IgD-negative memory B cell (primary cell): ENCODE measurements at regions not wholly inside any gene's neighbourhood (a gene's known extent, or its start where the extent isn't known, plus 50 kb on each side); places are given as distances from the start of the nearest gene placed in this dataset.
A peak's percentile ranks its signal among the peaks of the same experiment; 100 is the strongest.

ENCODE experiments used
- H3K27ac Mint-ChIP-seq, 3 donors: one replicate each; pipeline ENCODE4 v1.8.0; 2020 to 2022; ENCODE audit warnings: mild to moderate bottlenecking in 3 of 3, mixed read lengths in 3 of 3, moderate library complexity in 1 of 3
- H3K27me3 Mint-ChIP-seq: one replicate; pipeline ENCODE4 v1.8.0; 2021; ENCODE audit warnings: mixed read lengths
- H3K36me3 Mint-ChIP-seq: one replicate; pipeline ENCODE4 v1.8.0; 2020; ENCODE audit warnings: mild to moderate bottlenecking, mixed read lengths
- H3K4me1 Mint-ChIP-seq, 3 donors: one replicate each; pipeline ENCODE4 v1.8.0; 2020 to 2022; ENCODE audit warnings: mixed read lengths in 3 of 3, mild to moderate bottlenecking in 1 of 3
- H3K4me3 Mint-ChIP-seq, 4 donors: one replicate each; pipeline ENCODE4 v1.8.0; 2020 to 2022; ENCODE audit warnings: mild to moderate bottlenecking in 4 of 4, mixed read lengths in 4 of 4, moderate library complexity in 3 of 4
- H3K9me3 Mint-ChIP-seq, 3 donors: one replicate each; pipeline ENCODE4 v1.8.0; 2020 to 2021; ENCODE audit warnings: mixed read lengths in 3 of 3, mild to moderate bottlenecking in 1 of 3

GRCh38 chr10:117884093-117884492 lies 162.6 kb downstream of the RAB11FIP2 start:
- no peaks in the 10 kb centered on the region for H3K4me1 Mint-ChIP-seq
- H3K4me3 Mint-ChIP-seq, result no peak overlapping the region
- H3K27ac Mint-ChIP-seq, result no peak overlapping the region
- peaks cover 0 to 4% (median 1%) of the 10 kb centered on the region in 3 donors for H3K9me3 Mint-ChIP-seq
- peaks cover 3% of the 10 kb centered on the region for H3K27me3 Mint-ChIP-seq
- no peaks in the 10 kb centered on the region for H3K36me3 Mint-ChIP-seq

GRCh38 chr10:117884592-117884991 lies 162.1 kb downstream of the RAB11FIP2 start:
- no peak overlapping the region for H3K27ac Mint-ChIP-seq
- no peaks in the 10 kb centered on the region for H3K36me3 Mint-ChIP-seq
- peaks cover 3% of the 10 kb centered on the region for H3K27me3 Mint-ChIP-seq
- no peaks in the 10 kb centered on the region for H3K4me1 Mint-ChIP-seq
- peaks cover 0 to 4% (median 1%) of the 10 kb centered on the region in 3 donors for H3K9me3 Mint-ChIP-seq
- no peak overlapping the region for H3K4me3 Mint-ChIP-seq

GRCh38 chr10:117885206-117885829 lies 161.4 kb downstream of the RAB11FIP2 start:
- no peak overlapping the region for H3K27ac Mint-ChIP-seq
- no peaks in the 10 kb centered on the region for H3K36me3 Mint-ChIP-seq
- H3K9me3 Mint-ChIP-seq, result peaks cover 0 to 4% (median 1%) of the 10 kb centered on the region in 3 donors
- no peaks in the 10 kb centered on the region for H3K4me1 Mint-ChIP-seq
- H3K4me3 Mint-ChIP-seq, result no peak overlapping the region
- peaks cover 3% of the 10 kb centered on the region for H3K27me3 Mint-ChIP-seq

- H3K36me3 Mint-ChIP-seq, result no peaks in the 10 kb centered on the region
- H3K27me3 Mint-ChIP-seq, result peaks cover 2% of the 10 kb centered on the region
- no peak overlapping the region for H3K4me3 Mint-ChIP-seq
- no peak overlapping the region for H3K27ac Mint-ChIP-seq
- H3K9me3 Mint-ChIP-seq, result peaks cover 0 to 4% (median 1%) of the 10 kb centered on the region in 3 donors
- H3K4me1 Mint-ChIP-seq, result no peaks in the 10 kb centered on the region
These were observed 160.0 kb downstream of the RAB11FIP2 start for GRCh38 chr10:117886766-117887165.

- Mint-ChIP-seq H3K4me3 (no peak overlapping the region), H3K4me1 (no peaks in the 10 kb centered on the region), H3K27ac (peak overlapping the region in 1 of 3 donors; percentile 3), H3K36me3 (no peaks in the 10 kb centered on the region), H3K9me3 (peaks cover 0 to 4% (median 1%) of the 10 kb centered on the region in 3 donors), H3K27me3 (peaks cover 2% of the 10 kb centered on the region)
These were observed 157.1 kb downstream of the RAB11FIP2 start for GRCh38 chr10:117889664-117890063.

GRCh38 chr10:117892681-117893220 lies 154.0 kb downstream of the RAB11FIP2 start:
- Mint-ChIP-seq H3K27ac (no peak overlapping the region), H3K36me3 (no peaks in the 10 kb centered on the region), H3K4me1 (peaks cover 0 to 2% (median 0%) of the 10 kb centered on the region in 3 donors), H3K4me3 (no peak overlapping the region), H3K9me3 (peaks cover 1 to 3% (median 1%) of the 10 kb centered on the region in 3 donors), H3K27me3 (no peaks in the 10 kb centered on the region)

- Mint-ChIP-seq H3K4me3 (no peak overlapping the region), H3K27ac (peak overlapping the region in 1 of 3 donors; percentile 31), H3K36me3 (no peaks in the 10 kb centered on the region), H3K27me3 (no peaks in the 10 kb centered on the region), H3K9me3 (peaks cover 0 to 3% (median 0%) of the 10 kb centered on the region in 3 donors), H3K4me1 (peaks cover 0 to 2% (median 0%) of the 10 kb centered on the region in 3 donors)
These were observed 152.4 kb downstream of the RAB11FIP2 start for GRCh38 chr10:117894339-117894738.

- H3K9me3 Mint-ChIP-seq, result peaks cover 0 to 3% (median 0%) of the 10 kb centered on the region in 3 donors
- H3K4me3 Mint-ChIP-seq, result no peak overlapping the region
- H3K27me3 Mint-ChIP-seq, result no peaks in the 10 kb centered on the region
- H3K36me3 Mint-ChIP-seq, result peaks cover 1% of the 10 kb centered on the region
- H3K4me1 Mint-ChIP-seq, result peaks cover 0 to 2% (median 0%) of the 10 kb centered on the region in 3 donors
- H3K27ac Mint-ChIP-seq, result no peak overlapping the region
These were observed 150.2 kb downstream of the RAB11FIP2 start for GRCh38 chr10:117896517-117896916.

GRCh38 chr10:117899181-117899683 lies 147.5 kb downstream of the RAB11FIP2 start:
- Mint-ChIP-seq H3K4me3 (no peak overlapping the region), H3K27ac (no peak overlapping the region), H3K4me1 (peaks cover 0 to 2% (median 0%) of the 10 kb centered on the region in 3 donors), H3K36me3 (peaks cover 1% of the 10 kb centered on the region), H3K9me3 (peaks cover 0 to 6% (median 2%) of the 10 kb centered on the region in 3 donors), H3K27me3 (peaks cover 5% of the 10 kb centered on the region)

- H3K4me1 Mint-ChIP-seq, result peaks cover 0 to 2% (median 0%) of the 10 kb centered on the region in 3 donors
- H3K27me3 Mint-ChIP-seq, result peaks cover 5% of the 10 kb centered on the region
- H3K4me3 Mint-ChIP-seq, result no peak overlapping the region
- H3K27ac Mint-ChIP-seq, result no peak overlapping the region
- H3K9me3 Mint-ChIP-seq, result peaks cover 0 to 6% (median 2%) of the 10 kb centered on the region in 3 donors
- H3K36me3 Mint-ChIP-seq, result peaks cover 3% of the 10 kb centered on the region
These were observed 146.5 kb downstream of the RAB11FIP2 start for GRCh38 chr10:117900280-117900679.

- no peak overlapping the region for H3K4me3 Mint-ChIP-seq
- peaks cover 0 to 3% (median 2%) of the 10 kb centered on the region in 3 donors for H3K9me3 Mint-ChIP-seq
- H3K36me3 Mint-ChIP-seq, result peaks cover 3% of the 10 kb centered on the region
- H3K27ac Mint-ChIP-seq, result no peak overlapping the region
- no peaks in the 10 kb centered on the region for H3K4me1 Mint-ChIP-seq
- peaks cover 9% of the 10 kb centered on the region for H3K27me3 Mint-ChIP-seq
These were observed 142.9 kb downstream of the RAB11FIP2 start for GRCh38 chr10:117903854-117904253.

- Mint-ChIP-seq H3K27me3 (peaks cover 11% of the 10 kb centered on the region), H3K4me1 (no peaks in the 10 kb centered on the region), H3K9me3 (peaks cover 0 to 3% (median 2%) of the 10 kb centered on the region in 3 donors), H3K27ac (peak overlapping the region in 1 of 3 donors; percentile 81), H3K36me3 (peaks cover 2% of the 10 kb centered on the region), H3K4me3 (no peak overlapping the region)
These were observed 141.3 kb downstream of the RAB11FIP2 start for GRCh38 chr10:117905404-117905803.

- H3K27ac Mint-ChIP-seq, result no peak overlapping the region
- H3K4me1 Mint-ChIP-seq, result no peaks in the 10 kb centered on the region
- H3K9me3 Mint-ChIP-seq, result no peaks in the 10 kb centered on the region
These were observed 135.1 kb downstream of the RAB11FIP2 start for GRCh38 chr10:117911684-117912083.

GRCh38 chr10:117914334-117914733 lies 132.4 kb downstream of the RAB11FIP2 start:
- no peak overlapping the region for H3K4me3 Mint-ChIP-seq
- H3K27ac Mint-ChIP-seq, result no peak overlapping the region
- H3K27me3 Mint-ChIP-seq, result peaks cover 11% of the 10 kb centered on the region
- no peaks in the 10 kb centered on the region for H3K4me1 Mint-ChIP-seq
- H3K36me3 Mint-ChIP-seq, result peaks cover 5% of the 10 kb centered on the region
- no peaks in the 10 kb centered on the region for H3K9me3 Mint-ChIP-seq

More at GRCh38 chr10:117911684-117912083, 135.1 kb downstream of the RAB11FIP2 start:
- Mint-ChIP-seq H3K36me3 (peaks cover 3% of the 10 kb centered on the region), H3K4me3 (no peak overlapping the region), H3K27me3 (peaks cover 14% of the 10 kb centered on the region)

- Mint-ChIP-seq H3K4me3 (no peak overlapping the region), H3K27ac (no peak overlapping the region), H3K36me3 (peaks cover 2% of the 10 kb centered on the region), H3K27me3 (peaks cover 2% of the 10 kb centered on the region), H3K9me3 (no peaks in the 10 kb centered on the region), H3K4me1 (no peaks in the 10 kb centered on the region)
These were observed 125.8 kb downstream of the RAB11FIP2 start for GRCh38 chr10:117920956-117921355.

GRCh38 chr10:117921421-117921820 lies 125.3 kb downstream of the RAB11FIP2 start:
- no peak overlapping the region for H3K27ac Mint-ChIP-seq
- H3K27me3 Mint-ChIP-seq, result peaks cover 2% of the 10 kb centered on the region
- peaks cover 2% of the 10 kb centered on the region for H3K36me3 Mint-ChIP-seq
- H3K4me1 Mint-ChIP-seq, result no peaks in the 10 kb centered on the region
- no peaks in the 10 kb centered on the region for H3K9me3 Mint-ChIP-seq
- H3K4me3 Mint-ChIP-seq, result no peak overlapping the region
